Liver (tissue), 3 donors: ENCODE measurements at regions not wholly inside any gene's neighbourhood (a gene's known extent, or its start where the extent isn't known, plus 50 kb on each side); places are given as distances from the start of the nearest gene placed in this dataset.

ENCODE experiments used
- EGR1 ChIP-seq, 2 donors: IDR thresholded peaks; 2 replicates each; pipeline ENCODE4 v1.6.1; 2016 to 2018; ENCODE audit warnings: antibody characterized with exemption in 2 of 2, low read depth in 2 of 2
- HNF4G ChIP-seq: IDR thresholded peaks from 2 replicates; pipeline ENCODE4 v1.6.1; 2016; ENCODE audit warnings: antibody characterized with exemption
- RAD21 ChIP-seq, 2 donors: IDR thresholded peaks; 2 replicates each; pipeline ENCODE4 v1.6.1; 2016; ENCODE audit warnings: antibody characterized with exemption in 2 of 2, mild to moderate bottlenecking in 2 of 2
- RXRA ChIP-seq, 2 donors: IDR thresholded peaks; 2 replicates each; pipeline ENCODE4 v1.6.1; 2017 to 2018; ENCODE audit warnings: antibody characterized with exemption in 2 of 2, mild to moderate bottlenecking in 1 of 2
- TF ChIP-seq, protein P1 (sequence below): fragments of 150-350 bp; IDR thresholded peaks from 2 replicates; pipeline ENCODE4 v1.5.1; 2017; ENCODE audit warnings: improper control_type of control experiment, low read depth, low read length; ENCODE audit not compliant: missing input control
- TF ChIP-seq, protein P2 (sequence below): IDR thresholded peaks from 2 replicates; pipeline ENCODE4 v1.6.1; 2016; ENCODE audit warnings: antibody characterized with exemption
- donor health status: healthy.
- donor health status: healthy.

DNA sequence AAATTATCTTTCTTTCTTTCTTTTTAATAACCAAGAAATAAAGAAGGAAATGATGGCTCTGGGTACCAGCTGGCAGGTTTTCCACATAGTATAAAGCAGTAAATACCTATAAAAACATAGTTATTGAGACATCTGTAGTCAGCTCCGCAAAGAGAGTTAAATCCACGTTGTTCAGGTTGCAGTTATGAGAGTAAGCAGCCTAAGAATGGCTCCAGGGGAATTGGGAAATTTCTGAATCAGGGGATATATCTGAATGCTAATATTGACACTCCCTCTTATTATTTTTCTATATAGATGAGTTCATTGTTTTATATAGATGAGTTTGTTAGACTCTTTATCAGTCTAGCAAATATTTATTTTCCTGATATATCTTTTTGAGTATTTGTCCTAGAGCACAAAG lies 322.0 kb upstream of the LRRC4C start:
- TF ChIP-seq, protein P1, sequence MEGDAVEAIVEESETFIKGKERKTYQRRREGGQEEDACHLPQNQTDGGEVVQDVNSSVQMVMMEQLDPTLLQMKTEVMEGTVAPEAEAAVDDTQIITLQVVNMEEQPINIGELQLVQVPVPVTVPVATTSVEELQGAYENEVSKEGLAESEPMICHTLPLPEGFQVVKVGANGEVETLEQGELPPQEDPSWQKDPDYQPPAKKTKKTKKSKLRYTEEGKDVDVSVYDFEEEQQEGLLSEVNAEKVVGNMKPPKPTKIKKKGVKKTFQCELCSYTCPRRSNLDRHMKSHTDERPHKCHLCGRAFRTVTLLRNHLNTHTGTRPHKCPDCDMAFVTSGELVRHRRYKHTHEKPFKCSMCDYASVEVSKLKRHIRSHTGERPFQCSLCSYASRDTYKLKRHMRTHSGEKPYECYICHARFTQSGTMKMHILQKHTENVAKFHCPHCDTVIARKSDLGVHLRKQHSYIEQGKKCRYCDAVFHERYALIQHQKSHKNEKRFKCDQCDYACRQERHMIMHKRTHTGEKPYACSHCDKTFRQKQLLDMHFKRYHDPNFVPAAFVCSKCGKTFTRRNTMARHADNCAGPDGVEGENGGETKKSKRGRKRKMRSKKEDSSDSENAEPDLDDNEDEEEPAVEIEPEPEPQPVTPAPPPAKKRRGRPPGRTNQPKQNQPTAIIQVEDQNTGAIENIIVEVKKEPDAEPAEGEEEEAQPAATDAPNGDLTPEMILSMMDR = no peak
- TF ChIP-seq EGR1 (IDR thresholded peaks at IDR 0.05; ENCODE audit: low read depth in 2 of 2) (no peak), RXRA (IDR thresholded peaks at IDR 0.05) (no peak), RAD21 (IDR thresholded peaks at IDR 0.05) (no peak), HNF4G (no peak)
- TF ChIP-seq, protein P2, sequence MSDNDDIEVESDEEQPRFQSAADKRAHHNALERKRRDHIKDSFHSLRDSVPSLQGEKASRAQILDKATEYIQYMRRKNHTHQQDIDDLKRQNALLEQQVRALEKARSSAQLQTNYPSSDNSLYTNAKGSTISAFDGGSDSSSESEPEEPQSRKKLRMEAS = no peak
